ENCODE measurements at regions not wholly inside any gene's neighbourhood (a gene's known extent, or its start where the extent isn't known, plus 50 kb on each side); places are given as distances from the start of the nearest gene placed in this dataset.

- TF ChIP-seq POLR2AphosphoS5 (IDR thresholded peaks at IDR 0.05; ENCODE audit: low read depth, low read length) (no peak), POLR2A (IDR thresholded peaks at IDR 0.05; ENCODE audit: low read depth, low read length) (no peak), TAF1 (IDR thresholded peaks at IDR 0.05; ENCODE audit: low read depth, low read length) (no peak), POU2F2 (IDR thresholded peaks at IDR 0.05; ENCODE audit: low read depth, low read length) (no peak)
Observed at GRCh38 chr20:40072907-40073306, 616.1 kb downstream of the MAFB start.

Data from GM12891 (cell line).